GM15510 (cell line): ENCODE measurements at regions not wholly inside any gene's neighbourhood (a gene's known extent, or its start where the extent isn't known, plus 50 kb on each side); places are given as distances from the start of the nearest gene placed in this dataset.

Source experiments
- POLR2A ChIP-seq: IDR thresholded peaks from 3 replicates; pipeline ENCODE4 v1.6.1; 2011; ENCODE audit warnings: borderline replicate concordance; ENCODE audit not compliant: insufficient read length; ENCODE audit errors: extremely low read depth

GRCh38 chr2:134146620-134147019 is 107.3 kb upstream of the MGAT5 start:
- no peak for TF ChIP-seq POLR2A

GRCh38 chr2:134148172-134148571 is 105.7 kb upstream of the MGAT5 start:
- no peak for TF ChIP-seq POLR2A

GRCh38 chr2:134148843-134149472 is 104.9 kb upstream of the MGAT5 start:
- no peak for TF ChIP-seq POLR2A

GRCh38 chr2:134149904-134150303 is 104.0 kb upstream of the MGAT5 start:
- TF ChIP-seq POLR2A, result no peak

- TF ChIP-seq POLR2A, result no peak
Observed at GRCh38 chr2:134150760-134151159, 103.1 kb upstream of the MGAT5 start.

GRCh38 chr2:134152045-134153010 is 101.5 kb upstream of the MGAT5 start:
- no peak for TF ChIP-seq POLR2A

- TF ChIP-seq POLR2A, result no peak
Observed at GRCh38 chr2:134153294-134153880, 100.5 kb upstream of the MGAT5 start.

GRCh38 chr2:134154246-134154645 is 99.6 kb upstream of the MGAT5 start:
- no peak for TF ChIP-seq POLR2A

GRCh38 chr2:134155134-134155533 is 98.7 kb upstream of the MGAT5 start:
- no peak for TF ChIP-seq POLR2A

- TF ChIP-seq POLR2A, result no peak
Observed at GRCh38 chr2:134158295-134158694, 95.6 kb upstream of the MGAT5 start.

- TF ChIP-seq POLR2A, result no peak
Observed at GRCh38 chr2:134161170-134161547, 92.7 kb upstream of the MGAT5 start.

GRCh38 chr2:134163336-134163735 is 90.5 kb upstream of the MGAT5 start:
- no peak for TF ChIP-seq POLR2A

- no peak for TF ChIP-seq POLR2A
Observed at GRCh38 chr2:134164306-134164705, 89.6 kb upstream of the MGAT5 start.

GRCh38 chr2:134167015-134167414 is 86.9 kb upstream of the MGAT5 start:
- no peak for TF ChIP-seq POLR2A

- no peak for TF ChIP-seq POLR2A
Observed at GRCh38 chr2:134169788-134170187, 84.1 kb upstream of the MGAT5 start.
